ENCODE measurements at regions not wholly inside any gene's neighbourhood (a gene's known extent, or its start where the extent isn't known, plus 50 kb on each side); places are given as distances from the start of the nearest gene placed in this dataset.

DNA sequence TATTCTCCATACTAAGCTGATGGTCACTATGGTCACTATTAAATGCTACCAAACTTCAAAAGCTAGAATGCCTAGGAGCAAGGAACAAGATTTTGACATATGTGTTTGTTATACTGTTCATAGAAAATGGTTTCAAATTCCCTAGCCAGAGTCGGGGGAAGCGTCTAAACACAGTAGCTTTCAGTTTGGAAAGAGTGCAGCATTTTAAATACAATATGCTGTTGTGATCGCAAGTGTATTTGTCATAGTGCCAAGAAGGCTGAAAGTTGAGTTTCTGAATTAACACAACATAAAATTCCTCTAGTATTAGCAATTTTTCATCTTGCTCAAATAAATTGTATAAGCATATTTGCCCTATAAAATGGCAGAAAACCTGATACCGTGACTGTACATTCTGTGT, 280.4 kb downstream of the ZNF608 start:
- intact Hi-C loops (cut with micrococcal nuclease): no loop called here
- CTCF ChIA-PET (ENCODE audit: low intra/inter-chr PET ratio): no interaction called here
- Histone ChIP-seq H3K27ac (ENCODE audit: extremely low read depth, low read depth, low read length) (no peak overlapping the region), H3K4me2 (ENCODE audit: insufficient read depth, low read length) (no peak overlapping the region), H3K9ac (ENCODE audit: insufficient read depth in 1 of 2, low read depth in 2 of 2, low read length in 2 of 2) (no peak overlapping the region), H3K27me3 (ENCODE audit: control insufficient read depth in 2 of 2, insufficient read depth in 2 of 2, low read length in 2 of 2) (no peaks in the 10 kb centered on the region; a peak in 1 of 5 replicates), H3K79me2 (ENCODE audit: control insufficient read depth, insufficient read depth, low read length) (no peaks in the 10 kb centered on the region), H3K9me3 (replicated peaks; ENCODE audit: control insufficient read depth, insufficient read depth, low read depth, low read length) (no peaks in the 10 kb centered on the region), H3K9me1 (ENCODE audit: control insufficient read depth, insufficient read depth, low read length) (no peaks in the 10 kb centered on the region), H4K20me1 (replicated peaks; ENCODE audit: control insufficient read depth, insufficient read depth, low read length) (no peaks in the 10 kb centered on the region), H2AFZ (ENCODE audit: low read depth, low read length) (no peak overlapping the region), H3K36me3 (ENCODE audit: control insufficient read depth, insufficient read depth, low read length) (no peaks in the 10 kb centered on the region), H3K4me1 (replicated peaks in 1 of 2; ENCODE audit: control insufficient read depth in 2 of 2, insufficient read depth in 2 of 2, low read length in 2 of 2) (no peaks in the 10 kb centered on the region), H3K4me3 (no peak overlapping the region)
- ATAC-seq: no peak
- FAIRE-seq: no peak
- in situ Hi-C loops (cut with MboI): no loop called here
- DNase-seq (ENCODE audit: extremely low read depth in 1 of 4, low spot score in 3 of 4): no peak
- POLR2A ChIA-PET: no interaction called here
- no peak for TF ChIP-seq ZKSCAN3 (CRISPR knock-in tag; IDR thresholded peaks at IDR 0.05)
- TF ChIP-seq SREBF1 (IDR thresholded peaks at IDR 0.05; ENCODE audit: borderline replicate concordance, low read depth, low read length): no peak
- TF ChIP-seq CHCHD3 (CRISPR knock-in tag; IDR thresholded peaks at IDR 0.05): no peak
- TF ChIP-seq, protein P1, sequence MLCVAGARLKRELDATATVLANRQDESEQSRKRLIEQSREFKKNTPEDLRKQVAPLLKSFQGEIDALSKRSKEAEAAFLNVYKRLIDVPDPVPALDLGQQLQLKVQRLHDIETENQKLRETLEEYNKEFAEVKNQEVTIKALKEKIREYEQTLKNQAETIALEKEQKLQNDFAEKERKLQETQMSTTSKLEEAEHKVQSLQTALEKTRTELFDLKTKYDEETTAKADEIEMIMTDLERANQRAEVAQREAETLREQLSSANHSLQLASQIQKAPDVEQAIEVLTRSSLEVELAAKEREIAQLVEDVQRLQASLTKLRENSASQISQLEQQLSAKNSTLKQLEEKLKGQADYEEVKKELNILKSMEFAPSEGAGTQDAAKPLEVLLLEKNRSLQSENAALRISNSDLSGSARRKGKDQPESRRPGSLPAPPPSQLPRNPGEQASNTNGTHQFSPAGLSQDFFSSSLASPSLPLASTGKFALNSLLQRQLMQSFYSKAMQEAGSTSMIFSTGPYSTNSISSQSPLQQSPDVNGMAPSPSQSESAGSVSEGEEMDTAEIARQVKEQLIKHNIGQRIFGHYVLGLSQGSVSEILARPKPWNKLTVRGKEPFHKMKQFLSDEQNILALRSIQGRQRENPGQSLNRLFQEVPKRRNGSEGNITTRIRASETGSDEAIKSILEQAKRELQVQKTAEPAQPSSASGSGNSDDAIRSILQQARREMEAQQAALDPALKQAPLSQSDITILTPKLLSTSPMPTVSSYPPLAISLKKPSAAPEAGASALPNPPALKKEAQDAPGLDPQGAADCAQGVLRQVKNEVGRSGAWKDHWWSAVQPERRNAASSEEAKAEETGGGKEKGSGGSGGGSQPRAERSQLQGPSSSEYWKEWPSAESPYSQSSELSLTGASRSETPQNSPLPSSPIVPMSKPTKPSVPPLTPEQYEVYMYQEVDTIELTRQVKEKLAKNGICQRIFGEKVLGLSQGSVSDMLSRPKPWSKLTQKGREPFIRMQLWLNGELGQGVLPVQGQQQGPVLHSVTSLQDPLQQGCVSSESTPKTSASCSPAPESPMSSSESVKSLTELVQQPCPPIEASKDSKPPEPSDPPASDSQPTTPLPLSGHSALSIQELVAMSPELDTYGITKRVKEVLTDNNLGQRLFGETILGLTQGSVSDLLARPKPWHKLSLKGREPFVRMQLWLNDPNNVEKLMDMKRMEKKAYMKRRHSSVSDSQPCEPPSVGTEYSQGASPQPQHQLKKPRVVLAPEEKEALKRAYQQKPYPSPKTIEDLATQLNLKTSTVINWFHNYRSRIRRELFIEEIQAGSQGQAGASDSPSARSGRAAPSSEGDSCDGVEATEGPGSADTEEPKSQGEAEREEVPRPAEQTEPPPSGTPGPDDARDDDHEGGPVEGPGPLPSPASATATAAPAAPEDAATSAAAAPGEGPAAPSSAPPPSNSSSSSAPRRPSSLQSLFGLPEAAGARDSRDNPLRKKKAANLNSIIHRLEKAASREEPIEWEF (CRISPR knock-in tag; IDR thresholded peaks at IDR 0.05): no peak
- TF ChIP-seq MTA2 (IDR thresholded peaks at IDR 0.05; ENCODE audit: low read depth): no peak
- no peak for TF ChIP-seq ZNF436 (CRISPR knock-in tag; IDR thresholded peaks at IDR 0.05)
- TF ChIP-seq GABPB1 (CRISPR knock-in tag; IDR thresholded peaks at IDR 0.05): no peak
- TF ChIP-seq, protein P2, sequence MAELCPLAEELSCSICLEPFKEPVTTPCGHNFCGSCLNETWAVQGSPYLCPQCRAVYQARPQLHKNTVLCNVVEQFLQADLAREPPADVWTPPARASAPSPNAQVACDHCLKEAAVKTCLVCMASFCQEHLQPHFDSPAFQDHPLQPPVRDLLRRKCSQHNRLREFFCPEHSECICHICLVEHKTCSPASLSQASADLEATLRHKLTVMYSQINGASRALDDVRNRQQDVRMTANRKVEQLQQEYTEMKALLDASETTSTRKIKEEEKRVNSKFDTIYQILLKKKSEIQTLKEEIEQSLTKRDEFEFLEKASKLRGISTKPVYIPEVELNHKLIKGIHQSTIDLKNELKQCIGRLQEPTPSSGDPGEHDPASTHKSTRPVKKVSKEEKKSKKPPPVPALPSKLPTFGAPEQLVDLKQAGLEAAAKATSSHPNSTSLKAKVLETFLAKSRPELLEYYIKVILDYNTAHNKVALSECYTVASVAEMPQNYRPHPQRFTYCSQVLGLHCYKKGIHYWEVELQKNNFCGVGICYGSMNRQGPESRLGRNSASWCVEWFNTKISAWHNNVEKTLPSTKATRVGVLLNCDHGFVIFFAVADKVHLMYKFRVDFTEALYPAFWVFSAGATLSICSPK (IDR thresholded peaks at IDR 0.05; ENCODE audit: borderline replicate concordance): no peak
- no peak for TF ChIP-seq ZNF311 (CRISPR knock-in tag; IDR thresholded peaks at IDR 0.05)
- no peak for TF ChIP-seq HLTF (IDR thresholded peaks at IDR 0.05)
- no peak for TF ChIP-seq TCFL5 (CRISPR knock-in tag; conservative IDR thresholded peaks at IDR 0.05)
- TF ChIP-seq, protein P3, sequence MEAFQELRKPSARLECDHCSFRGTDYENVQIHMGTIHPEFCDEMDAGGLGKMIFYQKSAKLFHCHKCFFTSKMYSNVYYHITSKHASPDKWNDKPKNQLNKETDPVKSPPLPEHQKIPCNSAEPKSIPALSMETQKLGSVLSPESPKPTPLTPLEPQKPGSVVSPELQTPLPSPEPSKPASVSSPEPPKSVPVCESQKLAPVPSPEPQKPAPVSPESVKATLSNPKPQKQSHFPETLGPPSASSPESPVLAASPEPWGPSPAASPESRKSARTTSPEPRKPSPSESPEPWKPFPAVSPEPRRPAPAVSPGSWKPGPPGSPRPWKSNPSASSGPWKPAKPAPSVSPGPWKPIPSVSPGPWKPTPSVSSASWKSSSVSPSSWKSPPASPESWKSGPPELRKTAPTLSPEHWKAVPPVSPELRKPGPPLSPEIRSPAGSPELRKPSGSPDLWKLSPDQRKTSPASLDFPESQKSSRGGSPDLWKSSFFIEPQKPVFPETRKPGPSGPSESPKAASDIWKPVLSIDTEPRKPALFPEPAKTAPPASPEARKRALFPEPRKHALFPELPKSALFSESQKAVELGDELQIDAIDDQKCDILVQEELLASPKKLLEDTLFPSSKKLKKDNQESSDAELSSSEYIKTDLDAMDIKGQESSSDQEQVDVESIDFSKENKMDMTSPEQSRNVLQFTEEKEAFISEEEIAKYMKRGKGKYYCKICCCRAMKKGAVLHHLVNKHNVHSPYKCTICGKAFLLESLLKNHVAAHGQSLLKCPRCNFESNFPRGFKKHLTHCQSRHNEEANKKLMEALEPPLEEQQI (IDR thresholded peaks at IDR 0.05): no peak
- TF ChIP-seq, protein P4, sequence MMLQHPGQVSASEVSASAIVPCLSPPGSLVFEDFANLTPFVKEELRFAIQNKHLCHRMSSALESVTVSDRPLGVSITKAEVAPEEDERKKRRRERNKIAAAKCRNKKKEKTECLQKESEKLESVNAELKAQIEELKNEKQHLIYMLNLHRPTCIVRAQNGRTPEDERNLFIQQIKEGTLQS (IDR thresholded peaks at IDR 0.05): no peak
- TF ChIP-seq, protein P4 (CRISPR knock-in tag; conservative IDR thresholded peaks at IDR 0.05): no peak
- no peak for TF ChIP-seq RNF2 (IDR thresholded peaks at IDR 0.05)
- no peak for TF ChIP-seq ZNF79 (CRISPR knock-in tag; IDR thresholded peaks at IDR 0.05; ENCODE audit: low read depth)
- no TSS peak for BruUV-seq (replicated peaks)
- 0% methylated on average over 4 of the region's 4 CpGs for WGBS (ENCODE audit: insufficient coverage, low coverage, missing lambda C conversion rate)

Measured in K562 (cell line).